H1 (cell line): ENCODE measurements at regions not wholly inside any gene's neighbourhood (a gene's known extent, or its start where the extent isn't known, plus 50 kb on each side); places are given as distances from the start of the nearest gene placed in this dataset.

Source experiments
- CHD7 ChIP-seq: fragments of 300-600 bp; sonication (generic); IDR thresholded peaks from 2 replicates; pipeline ENCODE4 v1.7.1; 2012; ENCODE audit warnings: low read length, moderate library complexity, mild to moderate bottlenecking, inconsistent platforms; ENCODE audit not compliant: insufficient replicate concordance
- TEAD4 ChIP-seq: IDR thresholded peaks from 2 replicates; pipeline ENCODE4 v1.6.1; 2012; ENCODE audit warnings: low read depth, low read length, inconsistent platforms, mixed read lengths

GRCh38 chr11:70703141-70704064, 305.1 kb downstream of the CTTN start (continued):
- no peak for TF ChIP-seq CHD7
- peak; percentile 83 for TF ChIP-seq TEAD4
